Ishikawa (cell line): ENCODE measurements at regions not wholly inside any gene's neighbourhood (a gene's known extent, or its start where the extent isn't known, plus 50 kb on each side); places are given as distances from the start of the nearest gene placed in this dataset.

Source experiments
- CEBPB ChIP-seq: IDR thresholded peaks from 2 replicates; pipeline ENCODE4 v1.6.1; 2012
- CREB1 ChIP-seq: IDR thresholded peaks from 2 replicates; pipeline ENCODE4 v1.6.1; 2012; ENCODE audit warnings: low read depth
- EGR1 ChIP-seq: IDR thresholded peaks from 2 replicates; pipeline ENCODE4 v1.6.1; 2012
- EP300 ChIP-seq: IDR thresholded peaks from 2 replicates; pipeline ENCODE4 v1.6.1; 2012; ENCODE audit warnings: borderline replicate concordance
- FOXM1 ChIP-seq: IDR thresholded peaks from 2 replicates; pipeline ENCODE4 v1.6.1; 2012; ENCODE audit warnings: low read depth, borderline replicate concordance
- NFIC ChIP-seq: IDR thresholded peaks from 2 replicates; pipeline ENCODE4 v1.6.1; 2012
- RAD21 ChIP-seq: IDR thresholded peaks from 2 replicates; pipeline ENCODE4 v1.6.1; 2012; ENCODE audit warnings: low read depth
- TAF1 ChIP-seq: IDR thresholded peaks from 2 replicates; pipeline ENCODE4 v1.6.1; 2012; ENCODE audit warnings: low read depth, mild to moderate bottlenecking
- TCF12 ChIP-seq: IDR thresholded peaks from 2 replicates; pipeline ENCODE4 v1.6.1; 2012; ENCODE audit warnings: low read depth
- TEAD4 ChIP-seq: IDR thresholded peaks from 2 replicates; pipeline ENCODE4 v1.6.1; 2012
- YY1 ChIP-seq: IDR thresholded peaks from 2 replicates; pipeline ENCODE4 v1.6.1; 2012; ENCODE audit warnings: low read depth
- ZBTB7A ChIP-seq: IDR thresholded peaks from 2 replicates; pipeline ENCODE4 v1.6.1; 2012; ENCODE audit warnings: low read depth
- TF ChIP-seq, protein P1 (sequence below): IDR thresholded peaks from 2 replicates; pipeline ENCODE4 v1.6.1; 2012
- TF ChIP-seq, protein P2 (sequence below): IDR thresholded peaks from 2 replicates; pipeline ENCODE4 v1.6.1; 2012; ENCODE audit warnings: low read depth, mild to moderate bottlenecking
- TF ChIP-seq, protein P3 (sequence below): IDR thresholded peaks from 2 replicates; pipeline ENCODE4 v1.6.1; 2012

DNA sequence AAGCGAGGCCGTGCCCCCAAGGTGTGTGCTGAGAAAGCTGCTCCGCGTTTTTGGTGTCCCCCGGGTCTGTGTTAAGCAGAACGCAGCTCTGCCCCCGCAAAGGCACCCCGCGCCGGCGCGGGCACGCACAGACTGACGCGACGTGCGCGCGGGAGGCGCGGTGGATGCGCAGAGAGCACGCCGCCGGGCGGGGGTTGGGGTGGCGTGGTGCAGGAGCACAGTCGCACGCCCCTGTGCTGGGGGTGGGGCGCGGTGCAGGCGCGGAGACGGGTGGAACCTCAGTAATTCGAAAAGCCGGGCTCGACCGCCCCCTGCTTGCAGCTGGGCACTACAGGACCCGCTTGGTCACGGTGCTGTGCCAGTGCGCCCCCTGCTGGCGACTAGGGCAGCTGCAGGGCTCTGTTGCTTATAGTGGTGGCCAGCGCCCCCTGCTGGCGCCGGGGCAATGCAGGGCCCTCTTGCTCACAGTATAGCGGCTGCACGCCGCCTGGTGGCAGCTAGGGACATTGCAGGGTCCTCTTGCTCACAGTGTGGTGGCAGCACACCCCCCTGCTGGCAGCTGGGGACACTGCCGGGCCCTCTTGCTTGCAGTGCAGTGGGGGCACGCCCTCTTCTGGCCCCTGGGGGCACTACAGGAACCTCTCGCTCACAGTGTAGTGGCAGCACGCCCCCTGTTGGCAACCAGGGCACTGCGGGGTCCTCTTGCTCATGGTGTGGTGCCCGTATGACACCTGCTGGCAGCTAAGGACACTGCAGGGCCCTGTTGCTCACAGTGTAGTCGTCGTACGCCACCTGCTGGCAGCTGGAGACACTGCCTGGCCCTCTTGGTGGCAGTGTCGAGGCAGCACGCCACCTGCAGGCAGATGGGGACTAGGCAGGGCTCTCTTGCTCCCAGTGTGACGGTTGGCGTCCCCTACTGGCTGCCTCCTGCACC is 144.0 kb upstream of the DUSP22 start:
- TF ChIP-seq RAD21 = peak; percentile 58

DNA sequence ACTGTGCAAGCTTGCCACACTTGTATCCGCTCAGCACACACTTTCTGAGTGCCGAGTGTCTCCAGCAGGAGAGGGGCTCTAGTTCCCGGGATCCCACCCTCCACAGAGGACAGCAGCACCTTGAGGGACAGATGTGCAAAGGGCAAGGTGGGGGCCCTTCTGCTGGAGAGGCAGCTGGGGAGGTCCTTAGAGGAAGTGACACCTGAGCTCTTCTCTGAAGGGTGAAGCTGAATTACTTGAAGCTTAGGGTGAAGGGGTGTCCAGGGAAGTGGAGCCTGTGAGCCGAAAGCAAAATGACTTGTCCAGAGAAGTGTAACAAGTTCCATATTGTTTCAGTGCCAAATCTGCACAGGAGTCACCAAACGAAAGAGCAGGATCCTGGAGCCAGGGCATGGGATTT is 136.3 kb upstream of the DUSP22 start:
- TF ChIP-seq EP300 (no peak), TEAD4 (no peak), FOXM1 (no peak), NFIC (no peak), TAF1 (no peak), YY1 (no peak), CREB1 (no peak), EGR1 (no peak), ZBTB7A (no peak), RAD21 (no peak), CEBPB (no peak)
- TF ChIP-seq, protein P1, sequence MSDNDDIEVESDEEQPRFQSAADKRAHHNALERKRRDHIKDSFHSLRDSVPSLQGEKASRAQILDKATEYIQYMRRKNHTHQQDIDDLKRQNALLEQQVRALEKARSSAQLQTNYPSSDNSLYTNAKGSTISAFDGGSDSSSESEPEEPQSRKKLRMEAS = no peak
- TF ChIP-seq, protein P2, sequence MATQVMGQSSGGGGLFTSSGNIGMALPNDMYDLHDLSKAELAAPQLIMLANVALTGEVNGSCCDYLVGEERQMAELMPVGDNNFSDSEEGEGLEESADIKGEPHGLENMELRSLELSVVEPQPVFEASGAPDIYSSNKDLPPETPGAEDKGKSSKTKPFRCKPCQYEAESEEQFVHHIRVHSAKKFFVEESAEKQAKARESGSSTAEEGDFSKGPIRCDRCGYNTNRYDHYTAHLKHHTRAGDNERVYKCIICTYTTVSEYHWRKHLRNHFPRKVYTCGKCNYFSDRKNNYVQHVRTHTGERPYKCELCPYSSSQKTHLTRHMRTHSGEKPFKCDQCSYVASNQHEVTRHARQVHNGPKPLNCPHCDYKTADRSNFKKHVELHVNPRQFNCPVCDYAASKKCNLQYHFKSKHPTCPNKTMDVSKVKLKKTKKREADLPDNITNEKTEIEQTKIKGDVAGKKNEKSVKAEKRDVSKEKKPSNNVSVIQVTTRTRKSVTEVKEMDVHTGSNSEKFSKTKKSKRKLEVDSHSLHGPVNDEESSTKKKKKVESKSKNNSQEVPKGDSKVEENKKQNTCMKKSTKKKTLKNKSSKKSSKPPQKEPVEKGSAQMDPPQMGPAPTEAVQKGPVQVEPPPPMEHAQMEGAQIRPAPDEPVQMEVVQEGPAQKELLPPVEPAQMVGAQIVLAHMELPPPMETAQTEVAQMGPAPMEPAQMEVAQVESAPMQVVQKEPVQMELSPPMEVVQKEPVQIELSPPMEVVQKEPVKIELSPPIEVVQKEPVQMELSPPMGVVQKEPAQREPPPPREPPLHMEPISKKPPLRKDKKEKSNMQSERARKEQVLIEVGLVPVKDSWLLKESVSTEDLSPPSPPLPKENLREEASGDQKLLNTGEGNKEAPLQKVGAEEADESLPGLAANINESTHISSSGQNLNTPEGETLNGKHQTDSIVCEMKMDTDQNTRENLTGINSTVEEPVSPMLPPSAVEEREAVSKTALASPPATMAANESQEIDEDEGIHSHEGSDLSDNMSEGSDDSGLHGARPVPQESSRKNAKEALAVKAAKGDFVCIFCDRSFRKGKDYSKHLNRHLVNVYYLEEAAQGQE = no peak
- TF ChIP-seq, protein P3, sequence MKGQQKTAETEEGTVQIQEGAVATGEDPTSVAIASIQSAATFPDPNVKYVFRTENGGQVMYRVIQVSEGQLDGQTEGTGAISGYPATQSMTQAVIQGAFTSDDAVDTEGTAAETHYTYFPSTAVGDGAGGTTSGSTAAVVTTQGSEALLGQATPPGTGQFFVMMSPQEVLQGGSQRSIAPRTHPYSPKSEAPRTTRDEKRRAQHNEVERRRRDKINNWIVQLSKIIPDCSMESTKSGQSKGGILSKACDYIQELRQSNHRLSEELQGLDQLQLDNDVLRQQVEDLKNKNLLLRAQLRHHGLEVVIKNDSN = no peak

DNA sequence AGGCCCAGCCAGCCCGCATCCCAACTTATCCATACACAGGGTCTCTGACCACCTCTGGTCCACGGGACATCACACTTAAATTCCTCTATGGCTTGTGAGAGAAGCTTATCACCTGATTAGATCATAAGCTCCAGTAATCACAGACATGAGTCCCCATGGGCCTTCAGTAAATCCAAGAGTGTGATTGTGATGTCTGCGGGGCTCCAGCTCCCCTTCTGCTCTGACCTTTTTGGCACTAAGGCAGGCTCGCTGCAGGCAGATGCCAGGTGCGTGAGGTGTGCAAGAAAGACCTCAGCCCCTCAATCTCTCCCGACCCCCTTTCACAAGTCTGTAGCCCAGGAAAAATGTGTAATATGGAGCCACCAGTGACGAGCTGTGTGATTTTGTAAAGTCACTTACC is 127.6 kb upstream of the DUSP22 start:
- TF ChIP-seq, protein P1 = no peak
- no peak for TF ChIP-seq CEBPB
- TF ChIP-seq, protein P2 = no peak
- no peak for TF ChIP-seq ZBTB7A
- TF ChIP-seq NFIC = no peak
- TF ChIP-seq EP300 = no peak
- TF ChIP-seq TCF12 = no peak
- TF ChIP-seq, protein P3 = no peak
- no peak for TF ChIP-seq CREB1
- no peak for TF ChIP-seq EGR1
- no peak for TF ChIP-seq YY1
- TF ChIP-seq TEAD4 = no peak
- TF ChIP-seq FOXM1 = no peak

DNA sequence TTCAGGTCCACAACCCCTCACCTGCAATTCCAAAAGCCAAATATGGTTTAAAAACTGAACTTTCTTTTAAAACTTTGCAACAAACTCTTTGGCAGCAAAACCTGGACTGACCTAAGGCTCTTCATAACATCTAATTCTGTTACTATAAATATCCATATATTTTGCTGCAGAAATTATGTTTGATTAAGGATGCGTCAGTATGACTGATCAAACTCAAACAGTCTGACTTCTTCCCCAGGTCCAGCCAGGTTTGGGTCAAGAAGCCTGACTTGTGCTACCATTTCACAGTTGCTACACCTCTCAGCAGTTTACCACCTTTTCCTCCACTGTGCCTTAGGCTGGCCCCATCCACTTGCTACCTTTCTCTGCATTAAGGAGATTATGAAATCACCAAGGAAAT is 127.0 kb upstream of the DUSP22 start:
- TF ChIP-seq RAD21 (no peak), CEBPB (no peak), ZBTB7A (no peak), TEAD4 (no peak), TCF12 (no peak), EP300 (no peak), CREB1 (no peak), FOXM1 (no peak), YY1 (no peak), NFIC (no peak), EGR1 (no peak)
- TF ChIP-seq, protein P1 = no peak
- TF ChIP-seq, protein P2 = no peak
